NCI-H1092 treated with DMSO at 0.1 percent for 48 hours (cell line): ENCODE measurements at regions not wholly inside any gene's neighbourhood (a gene's known extent, or its start where the extent isn't known, plus 50 kb on each side); places are given as distances from the start of the nearest gene placed in this dataset.
"Not testable (repeated sequence)": the region's sequence is repeated elsewhere in the genome, so short reads cannot be mapped to it uniquely, and the experiment has no call there.

Experiments
- DNase-seq: peaks from one replicate; lab custom pipeline; 2025; lab: John Stamatoyannopoulos, UW

DNA sequence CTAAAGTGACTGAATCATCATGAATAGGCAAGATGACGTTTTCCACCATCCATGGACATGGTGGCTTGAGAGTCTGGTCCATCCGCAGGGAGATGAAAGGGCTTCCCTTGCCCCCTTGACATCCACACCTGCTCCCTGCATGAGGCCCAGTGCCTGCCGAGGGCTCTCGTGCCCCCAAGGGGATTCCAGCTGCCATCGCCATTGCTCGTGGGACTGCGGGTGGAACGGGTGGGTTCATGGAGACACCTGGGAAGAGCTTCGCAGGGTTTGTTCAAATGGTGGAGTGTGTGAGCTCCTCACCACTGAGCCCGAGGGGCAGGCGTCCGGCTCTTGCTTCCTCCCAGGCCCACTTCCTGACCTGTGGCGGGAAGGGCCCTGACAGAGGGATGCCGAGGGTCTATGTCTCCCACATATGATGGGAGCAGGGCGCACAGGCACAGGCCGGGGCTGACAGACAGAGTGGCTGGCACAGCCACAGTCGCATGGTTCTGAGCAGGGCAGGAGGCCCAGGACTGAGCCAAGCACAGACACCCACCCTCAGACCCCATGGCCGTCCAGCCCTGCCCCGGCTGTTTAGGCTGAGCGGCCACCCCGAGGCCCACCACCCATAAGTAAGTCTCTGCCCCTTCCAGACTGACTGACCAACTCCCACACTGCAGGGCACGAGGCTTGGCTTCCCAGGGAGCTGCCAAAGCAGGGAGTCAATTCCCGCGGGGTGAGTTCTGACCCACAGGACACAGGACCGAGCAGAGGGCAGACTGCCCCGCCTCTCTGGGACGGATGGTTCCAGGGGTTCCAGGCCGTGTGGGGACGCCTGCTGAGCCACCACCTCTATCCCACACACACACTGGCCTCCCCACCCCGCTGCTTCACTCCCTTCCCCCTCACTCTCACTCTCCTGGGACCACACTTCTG lies 70.0 kb upstream of the PPP1R26 start:
- no peak for DNase-seq

DNA sequence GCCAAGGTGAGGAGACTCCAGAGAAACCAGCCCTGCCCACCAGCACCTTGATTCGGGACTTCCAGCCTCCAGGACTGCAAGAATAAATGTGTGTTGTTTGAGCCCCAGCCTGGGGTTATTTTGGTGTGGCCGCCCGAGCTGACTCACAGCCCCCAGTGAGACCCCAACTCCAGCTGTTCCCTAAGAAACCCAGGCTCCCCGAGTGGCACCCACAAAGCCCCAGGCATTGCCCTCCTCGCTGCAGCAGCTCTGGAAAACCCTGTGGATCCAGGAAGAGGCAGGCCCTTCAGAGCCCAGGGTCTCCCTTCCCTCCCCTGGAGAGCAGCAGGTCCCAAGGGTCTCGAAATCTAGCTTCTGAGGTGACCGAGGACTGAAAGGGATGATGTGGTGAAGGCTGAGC lies 69.2 kb upstream of the PPP1R26 start:
- no peak for DNase-seq

GRCh38 chr9:135410831-135411473 lies 68.6 kb upstream of the PPP1R26 start:
- no peak for DNase-seq

DNA sequence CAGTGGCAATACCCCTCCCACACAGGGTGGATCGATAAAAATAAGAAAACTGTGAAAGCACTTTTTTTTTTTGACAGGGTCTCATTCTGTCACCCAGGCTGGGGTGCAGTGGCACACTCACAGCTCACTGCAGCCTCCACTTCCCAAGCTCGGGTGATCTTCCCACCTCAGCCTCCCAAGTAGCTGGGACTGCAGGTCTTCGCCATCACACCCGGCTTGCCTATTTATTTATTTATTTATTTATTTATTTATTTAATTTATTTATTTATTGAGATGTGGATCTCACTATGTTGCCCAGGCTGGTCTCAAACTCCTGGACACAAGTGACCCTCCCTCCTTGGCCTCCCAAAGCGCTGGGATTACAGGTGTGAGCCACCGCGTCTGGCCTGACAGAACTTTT lies 68.0 kb upstream of the PPP1R26 start:
- DNase-seq = not testable (repeated sequence)

GRCh38 chr9:135412315-135413085 lies 67.1 kb upstream of the PPP1R26 start:
- DNase-seq = peak; percentile 70

DNA sequence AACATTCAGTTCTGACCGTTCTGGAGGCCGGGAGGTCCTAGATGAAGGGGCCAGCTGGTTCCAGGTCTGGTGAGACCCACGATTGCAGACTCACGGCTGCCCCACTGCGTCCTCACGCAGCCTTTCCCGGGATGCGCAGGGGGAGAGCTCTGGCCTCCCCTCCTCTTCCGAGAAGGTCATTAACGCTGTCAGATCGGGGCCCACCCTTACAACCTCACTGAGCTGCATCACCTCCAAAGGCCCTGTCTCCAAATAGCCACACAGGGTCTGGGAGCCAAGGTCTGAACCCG lies 66.6 kb upstream of the PPP1R26 start:
- no peak for DNase-seq

DNA sequence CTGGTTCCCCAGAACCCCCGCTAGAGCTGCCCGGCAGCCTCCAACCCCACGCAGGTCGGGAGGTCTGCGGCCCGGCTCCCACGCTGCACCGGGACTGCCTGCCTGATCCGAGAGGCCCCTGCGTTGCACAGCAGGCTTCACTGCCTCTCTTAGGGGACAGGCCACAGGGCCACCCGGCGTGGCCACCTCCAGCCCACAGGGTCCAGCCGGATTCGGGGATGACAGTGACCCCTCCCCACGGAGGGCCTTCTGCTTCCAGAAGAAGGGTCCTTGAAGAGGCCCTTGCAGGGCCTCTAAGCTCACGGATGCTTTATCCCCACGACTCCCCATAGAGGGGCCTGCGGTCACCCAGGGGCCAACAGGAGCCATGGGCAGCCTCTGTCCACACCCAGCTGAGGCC lies 66.1 kb upstream of the PPP1R26 start:
- no peak for DNase-seq

DNA sequence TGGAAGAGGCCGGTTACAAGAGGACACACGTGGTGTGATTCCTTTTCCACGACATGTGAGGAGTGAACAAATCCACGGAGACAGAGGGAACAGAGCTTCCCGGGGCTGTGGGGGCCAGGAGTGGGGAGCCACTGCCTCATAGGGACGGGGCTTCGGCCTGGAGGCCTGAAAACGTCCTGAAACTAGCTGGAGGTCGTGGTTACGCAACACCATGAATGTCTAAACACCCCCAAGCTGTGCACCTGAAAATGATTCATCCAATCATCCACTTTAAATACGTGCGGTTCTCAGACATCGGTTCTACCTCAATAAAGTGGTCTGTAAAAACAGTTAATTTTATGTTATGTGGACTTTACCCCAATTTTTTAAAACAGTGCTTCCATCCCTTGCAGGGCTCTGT lies 65.3 kb upstream of the PPP1R26 start:
- no peak for DNase-seq

DNA sequence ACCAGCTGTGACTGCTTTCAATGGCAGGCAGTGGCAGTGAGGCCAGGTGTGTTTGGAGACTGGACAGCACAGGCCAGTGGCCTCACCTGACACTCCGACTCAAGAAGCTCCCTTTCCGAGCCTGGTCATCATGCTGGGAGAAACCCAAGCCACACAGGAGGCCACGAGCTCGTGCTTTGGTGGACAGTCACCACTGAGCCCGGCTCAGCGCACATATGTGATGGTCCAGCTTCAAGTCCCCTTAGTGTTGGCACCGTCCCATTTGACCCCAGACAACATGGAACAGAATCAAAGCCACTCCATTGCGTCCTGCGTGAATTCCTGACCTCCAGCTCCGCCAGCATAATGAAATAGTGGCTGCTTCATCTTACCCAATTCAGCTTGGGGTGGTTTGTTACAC lies 64.0 kb upstream of the PPP1R26 start:
- DNase-seq = no peak

GRCh38 chr9:135416664-135417290 lies 62.8 kb upstream of the PPP1R26 start:
- no peak for DNase-seq

DNA sequence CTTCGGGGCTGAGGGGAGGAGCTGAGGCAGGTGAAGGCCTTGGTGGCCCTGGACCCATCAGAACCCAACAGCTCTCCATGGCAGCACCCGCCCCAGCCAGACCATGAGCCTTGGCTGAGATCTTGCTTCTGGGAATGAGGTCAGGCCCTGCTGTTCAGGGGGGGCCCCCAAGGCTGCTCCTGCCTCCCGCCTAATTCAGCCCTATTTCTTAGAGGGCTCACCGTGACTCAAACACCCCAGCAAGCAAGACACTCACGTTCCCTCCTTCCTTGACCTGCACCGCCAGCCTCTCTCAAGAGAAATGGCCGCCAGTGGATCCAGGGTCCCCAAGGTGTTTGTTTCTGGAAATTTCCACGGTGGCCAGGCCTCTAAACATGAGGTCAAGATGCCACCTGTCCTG lies 61.4 kb upstream of the PPP1R26 start:
- DNase-seq = no peak

DNA sequence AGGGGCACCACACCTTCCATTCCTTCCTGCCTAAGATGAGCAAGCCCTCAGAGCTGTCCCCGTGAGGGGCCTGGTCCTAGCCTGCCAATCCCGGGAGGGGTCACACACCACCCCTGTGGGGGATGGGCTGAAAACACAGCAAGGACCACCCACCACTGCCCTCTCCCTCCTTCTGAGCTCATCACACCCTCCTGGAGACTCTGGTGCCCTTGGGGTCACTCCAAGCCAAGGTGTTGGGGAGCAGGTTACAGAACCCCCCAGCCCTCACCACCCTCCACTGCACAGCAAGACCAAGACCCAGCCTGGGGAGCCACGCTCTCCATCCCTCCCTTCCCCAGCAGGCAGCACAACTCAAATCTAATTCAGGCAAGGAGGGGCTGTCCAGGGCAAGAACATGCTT lies 60.5 kb upstream of the PPP1R26 start:
- no peak for DNase-seq

DNA sequence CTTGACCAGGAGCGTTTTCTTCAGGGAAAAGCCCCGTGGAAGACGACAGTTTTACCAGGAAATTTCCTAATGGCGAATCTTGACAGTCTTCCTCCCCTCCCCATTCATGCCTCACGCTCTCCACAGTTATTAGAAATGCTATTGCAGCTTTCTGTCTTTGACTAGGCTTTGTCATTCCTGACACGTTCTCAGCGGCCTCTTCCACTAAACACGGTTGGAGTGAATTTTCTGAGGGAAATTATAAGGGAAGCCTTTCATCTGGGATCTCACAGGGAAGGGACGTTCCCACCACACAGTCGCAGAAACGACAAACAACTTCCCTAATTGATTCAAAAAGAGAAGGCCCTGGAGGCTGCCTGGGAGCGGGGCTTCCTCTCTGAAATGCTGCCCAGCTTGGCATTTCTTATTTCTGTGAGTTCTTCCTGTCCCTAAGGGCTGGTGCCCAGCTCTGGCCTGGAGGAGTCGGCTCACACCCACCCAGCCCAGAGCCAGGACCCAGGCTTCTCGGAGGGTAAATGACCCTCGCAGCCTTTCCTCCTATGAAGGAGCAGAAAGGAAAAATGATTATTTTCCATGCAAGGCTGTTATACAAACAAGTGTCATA lies 57.1 kb upstream of the PPP1R26 start:
- no peak for DNase-seq

DNA sequence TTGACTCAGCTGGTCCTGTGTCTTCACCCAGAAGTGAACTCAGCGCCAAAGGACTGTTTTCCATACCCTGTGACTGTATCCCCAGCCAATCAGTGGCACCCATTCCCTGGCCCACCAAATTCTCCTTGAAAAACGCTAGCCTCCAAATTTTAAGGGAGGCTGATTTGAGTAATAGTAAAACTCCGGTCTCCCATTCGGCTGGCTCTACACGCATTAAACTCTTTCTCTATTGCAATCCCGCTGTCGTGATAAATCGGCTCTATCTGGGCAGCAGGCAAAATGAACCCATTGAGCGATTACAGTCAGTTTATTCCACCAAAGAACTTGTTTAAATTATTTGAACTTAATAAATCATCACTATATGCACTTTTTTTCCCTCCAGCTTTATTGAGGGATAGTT lies 55.9 kb upstream of the PPP1R26 start:
- DNase-seq = no peak
